ENCODE measurements at regions not wholly inside any gene's neighbourhood (a gene's known extent, or its start where the extent isn't known, plus 50 kb on each side); places are given as distances from the start of the nearest gene placed in this dataset.

- FAIRE-seq: no peak
- DNase-seq (ENCODE audit: insufficient read length, low spot score): no peak
- TF ChIP-seq POLR2A (IDR thresholded peaks at IDR 0.05; ENCODE audit: low read depth, low read length): no peak
These were observed 1070.2 kb upstream of the TENM3 start for GRCh38 chr4:181173046-181173445.

DNA sequence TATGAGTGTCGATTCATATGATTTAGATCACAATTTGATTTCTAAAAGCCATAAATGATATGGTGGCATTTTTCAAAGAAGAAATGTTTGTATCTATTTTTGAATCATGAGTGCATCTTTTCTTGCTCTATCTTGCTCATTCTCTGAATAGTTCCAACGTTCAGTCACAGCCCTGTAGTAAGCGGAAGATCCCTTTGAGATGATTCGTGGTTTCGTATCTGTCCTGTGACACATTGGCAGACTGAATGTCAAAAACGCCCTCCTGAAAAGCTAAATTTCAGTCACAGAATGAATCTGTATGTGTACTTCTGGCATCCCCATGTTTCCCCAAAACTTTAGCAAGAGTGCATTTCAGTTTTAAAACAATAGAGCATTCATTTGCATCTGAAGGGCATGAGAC, 1066.9 kb upstream of the TENM3 start:
- DNase-seq (ENCODE audit: insufficient read length, low spot score): no peak
- TF ChIP-seq POLR2A (IDR thresholded peaks at IDR 0.05; ENCODE audit: low read depth, low read length): no peak
- no peak for FAIRE-seq

GRCh38 chr4:181181331-181181730, 1061.9 kb upstream of the TENM3 start:
- TF ChIP-seq POLR2A (IDR thresholded peaks at IDR 0.05; ENCODE audit: low read depth, low read length): no peak
- DNase-seq (ENCODE audit: insufficient read length, low spot score): no peak
- FAIRE-seq: no peak

DNA sequence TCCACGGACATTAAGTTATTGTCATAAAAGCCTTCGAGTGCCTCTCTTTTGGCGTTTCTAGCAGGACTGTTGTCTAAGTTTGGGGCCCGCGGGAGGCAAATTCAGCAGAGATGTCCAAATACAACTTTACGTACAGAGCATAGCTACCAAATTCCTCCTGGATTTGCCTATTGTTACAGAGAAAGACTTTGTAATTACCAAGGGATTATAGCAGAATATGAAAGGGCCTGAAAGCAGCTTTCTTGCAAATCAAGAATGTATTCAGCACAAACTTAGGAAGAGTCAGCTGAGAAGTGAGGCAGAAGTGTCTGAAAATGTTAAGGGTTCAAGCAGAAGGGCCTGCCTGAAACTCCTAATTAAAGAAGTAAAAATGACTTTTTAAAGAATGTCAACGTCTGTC, 1053.5 kb upstream of the TENM3 start:
- FAIRE-seq: no peak
- TF ChIP-seq POLR2A (IDR thresholded peaks at IDR 0.05; ENCODE audit: low read depth, low read length): no peak
- no peak for DNase-seq (ENCODE audit: insufficient read length, low spot score)

DNA sequence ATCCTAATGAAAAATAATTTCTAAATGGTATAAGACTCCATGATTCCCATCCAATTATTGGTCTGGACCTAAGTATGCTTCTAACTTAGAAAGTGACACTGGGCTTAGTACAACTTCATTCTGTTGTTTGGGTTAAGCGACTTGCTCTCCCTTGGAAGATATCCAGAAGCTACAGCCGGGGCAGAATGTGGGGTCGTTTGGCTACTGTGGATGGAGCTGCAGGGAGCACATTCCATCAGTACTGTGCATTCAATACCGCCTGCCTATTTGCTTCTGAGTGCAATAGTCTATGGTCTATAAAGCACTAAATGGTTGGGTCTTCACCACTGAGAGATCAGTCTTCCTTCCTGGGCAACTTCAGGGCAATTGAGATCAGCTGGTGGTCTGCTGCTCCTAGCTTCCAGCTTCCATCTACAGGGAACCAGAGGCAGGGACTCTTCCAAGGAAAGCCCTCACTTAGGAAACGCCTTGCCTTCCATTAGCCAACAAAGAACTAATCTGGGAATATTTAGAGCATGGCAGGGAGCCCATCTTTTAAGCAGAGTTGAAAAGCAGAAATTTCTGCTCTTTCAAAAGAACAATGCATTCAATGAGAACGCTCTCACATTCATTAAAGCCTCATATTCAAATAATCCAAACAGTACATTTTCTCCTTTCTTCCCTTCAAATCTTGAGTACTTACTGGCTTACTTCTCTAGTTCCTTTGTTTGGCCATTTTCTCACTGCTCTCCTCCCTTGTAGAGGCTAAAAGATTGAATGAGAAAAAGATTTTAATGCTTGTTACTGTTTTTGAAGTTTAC, 1049.9 kb upstream of the TENM3 start:
- FAIRE-seq (no peak), DNase-seq (ENCODE audit: insufficient read length, low spot score) (no peak)
- no peak for TF ChIP-seq POLR2A (IDR thresholded peaks at IDR 0.05; ENCODE audit: low read depth, low read length)

DNA sequence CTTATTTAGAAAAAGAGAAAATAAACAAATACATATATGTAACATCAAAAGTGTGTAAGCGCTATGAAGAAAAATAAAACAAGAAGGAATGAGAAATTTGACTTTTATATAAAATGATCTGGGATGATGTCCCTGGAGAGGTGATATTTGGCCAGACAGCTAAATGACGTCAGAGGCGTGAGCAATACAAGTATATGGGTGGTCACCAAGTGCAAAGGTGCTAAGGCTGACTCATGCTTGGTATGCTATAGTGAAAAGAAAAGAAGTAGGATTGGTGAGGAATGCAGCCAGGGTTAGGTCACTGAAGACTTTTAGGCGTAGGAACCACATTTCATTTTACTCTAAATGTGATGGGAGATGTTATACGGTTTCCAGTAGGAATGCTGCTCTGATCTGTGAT, 1049.1 kb upstream of the TENM3 start:
- FAIRE-seq (no peak), DNase-seq (ENCODE audit: insufficient read length, low spot score) (no peak)
- no peak for TF ChIP-seq POLR2A (IDR thresholded peaks at IDR 0.05; ENCODE audit: low read depth, low read length)

GRCh38 chr4:181200076-181200475, 1043.1 kb upstream of the TENM3 start:
- FAIRE-seq: no peak
- no peak for DNase-seq (ENCODE audit: insufficient read length, low spot score)
- TF ChIP-seq POLR2A (IDR thresholded peaks at IDR 0.05; ENCODE audit: low read depth, low read length): no peak

GRCh38 chr4:181202240-181202639, 1041.0 kb upstream of the TENM3 start:
- DNase-seq (ENCODE audit: insufficient read length, low spot score) (no peak), FAIRE-seq (no peak)
- no peak for TF ChIP-seq POLR2A (IDR thresholded peaks at IDR 0.05; ENCODE audit: low read depth, low read length)

DNA sequence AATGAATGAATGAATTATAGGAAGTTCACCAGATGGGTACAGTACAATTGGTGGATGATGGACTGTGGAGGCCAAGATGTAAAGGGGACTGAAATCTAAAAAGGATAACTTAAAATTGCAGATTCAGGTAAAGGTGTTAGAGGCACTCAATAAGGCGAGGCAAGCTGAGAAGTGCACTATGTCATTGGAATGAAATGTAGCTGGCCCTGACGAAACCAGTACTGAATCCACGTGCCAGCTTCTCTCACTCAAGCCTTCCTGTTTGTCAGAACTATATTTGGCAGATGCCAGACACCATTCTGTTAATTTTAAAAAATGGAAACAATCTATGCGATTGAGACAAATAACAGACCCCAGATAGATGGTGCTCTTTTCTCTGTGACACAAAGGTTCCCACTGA, 1039.1 kb upstream of the TENM3 start:
- FAIRE-seq (no peak), DNase-seq (ENCODE audit: insufficient read length, low spot score) (no peak)
- TF ChIP-seq POLR2A (IDR thresholded peaks at IDR 0.05; ENCODE audit: low read depth, low read length): no peak

DNA sequence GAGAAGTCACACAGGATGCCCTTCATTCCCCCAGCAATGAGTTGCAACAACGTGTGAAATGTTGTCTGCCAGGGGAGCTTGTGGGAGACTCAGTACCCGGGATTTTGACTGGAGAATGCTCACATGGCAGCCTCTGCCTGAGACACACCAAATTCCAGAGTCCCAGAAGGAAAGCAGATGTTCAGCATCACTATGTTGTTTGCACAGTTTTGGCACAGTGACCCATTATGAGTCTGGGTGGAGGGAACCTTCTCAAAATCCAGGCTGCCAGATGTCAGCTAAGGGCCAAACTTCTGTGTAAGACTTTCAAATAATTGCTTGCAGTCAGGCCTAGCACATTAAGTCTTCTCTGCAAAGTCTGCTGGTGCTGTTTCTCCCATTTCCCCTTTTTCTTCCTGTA, 1029.7 kb upstream of the TENM3 start:
- DNase-seq (ENCODE audit: insufficient read length, low spot score) (no peak), FAIRE-seq (no peak)
- no peak for TF ChIP-seq POLR2A (IDR thresholded peaks at IDR 0.05; ENCODE audit: low read depth, low read length)

DNA sequence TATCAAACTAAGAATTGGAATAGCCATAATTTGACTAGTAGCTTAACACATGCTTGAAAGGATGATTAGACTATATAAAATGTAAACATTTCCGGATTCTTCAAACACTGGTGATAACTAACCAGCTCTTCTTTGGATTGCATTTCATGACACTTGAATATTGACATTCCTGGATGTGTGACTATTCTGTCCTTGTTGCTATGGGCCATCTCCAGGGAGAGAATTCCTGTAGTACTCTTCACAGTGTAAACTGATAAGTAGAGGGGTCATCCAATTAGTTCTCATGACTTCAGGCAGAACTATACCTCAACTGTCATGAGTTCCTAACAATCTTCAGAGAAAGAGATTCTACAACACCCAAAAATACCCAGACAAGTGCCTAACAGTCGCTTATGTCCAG, 1026.7 kb upstream of the TENM3 start:
- no peak for TF ChIP-seq POLR2A (IDR thresholded peaks at IDR 0.05; ENCODE audit: low read depth, low read length)
- DNase-seq (ENCODE audit: insufficient read length, low spot score): no peak
- no peak for FAIRE-seq

DNA sequence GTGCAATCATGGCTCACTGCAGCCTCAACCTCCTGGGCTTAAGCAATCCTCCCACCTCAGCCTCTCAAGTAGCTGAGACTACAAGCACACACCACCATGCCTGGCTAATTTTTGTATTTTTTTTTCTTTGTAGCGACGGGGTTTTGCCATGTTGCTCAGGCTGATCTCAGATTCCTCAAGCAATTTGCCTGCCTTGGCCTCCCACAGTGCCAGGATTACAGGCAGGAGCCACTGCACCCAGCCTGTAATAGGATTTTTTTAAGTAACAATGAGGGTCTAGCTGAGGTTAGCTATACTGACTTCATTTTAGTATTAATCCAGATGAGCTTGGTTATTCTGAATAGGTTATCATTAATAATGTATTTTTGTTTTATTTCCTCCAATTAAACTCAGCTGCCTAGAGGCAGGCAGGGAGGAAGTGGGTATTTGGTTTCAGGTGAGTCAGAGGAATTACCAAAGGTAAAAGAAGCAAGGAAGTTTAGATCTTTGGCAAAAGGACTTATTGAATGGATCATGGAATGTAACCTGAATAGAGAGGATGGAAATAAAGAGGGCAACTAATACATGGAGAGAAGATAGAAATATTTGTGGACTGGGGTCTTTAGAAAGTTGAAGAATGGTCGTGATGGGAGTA, 1023.3 kb upstream of the TENM3 start:
- no peak for FAIRE-seq
- no peak for DNase-seq (ENCODE audit: insufficient read length, low spot score)
- no peak for TF ChIP-seq POLR2A (IDR thresholded peaks at IDR 0.05; ENCODE audit: low read depth, low read length)

- DNase-seq (ENCODE audit: insufficient read length, low spot score): no peak
- FAIRE-seq: no peak
These were observed 1018.4 kb upstream of the TENM3 start for GRCh38 chr4:181224852-181225251.

GRCh38 chr4:181225616-181226261, 1017.5 kb upstream of the TENM3 start:
- TF ChIP-seq POLR2A (IDR thresholded peaks at IDR 0.05; ENCODE audit: low read depth, low read length): no peak
- no peak for DNase-seq (ENCODE audit: insufficient read length, low spot score)
- FAIRE-seq: no peak

More at GRCh38 chr4:181224852-181225251, 1018.4 kb upstream of the TENM3 start:
- TF ChIP-seq POLR2A (IDR thresholded peaks at IDR 0.05; ENCODE audit: low read depth, low read length): no peak
